ENCODE measurements at regions not wholly inside any gene's neighbourhood (a gene's known extent, or its start where the extent isn't known, plus 50 kb on each side); places are given as distances from the start of the nearest gene placed in this dataset.

DNA sequence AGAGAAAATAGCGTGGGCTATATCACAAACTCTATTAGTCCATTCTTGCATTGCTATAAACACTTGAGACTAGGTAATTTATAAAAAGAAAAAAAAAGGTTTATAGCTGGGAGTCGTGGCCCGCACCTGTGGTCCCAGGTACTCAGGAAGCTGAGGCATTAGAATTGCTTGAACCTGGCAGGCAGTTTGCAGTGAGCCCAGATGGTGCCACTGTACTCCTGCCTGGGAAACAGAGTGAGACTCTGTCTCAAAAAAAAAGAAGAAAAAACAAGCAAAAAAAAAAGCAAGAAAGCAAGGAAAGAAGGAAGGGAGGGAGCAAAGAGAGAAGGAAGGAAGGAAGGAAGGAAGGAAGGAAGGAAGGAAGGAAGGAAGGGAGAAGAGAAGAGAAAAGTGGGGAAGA lies 904.2 kb upstream of the EDIL3 start:
- no peak for DNase-seq (ENCODE audit: extremely low spot score)
- CTCF ChIA-PET: no interaction called here
- TF ChIP-seq, protein P1, sequence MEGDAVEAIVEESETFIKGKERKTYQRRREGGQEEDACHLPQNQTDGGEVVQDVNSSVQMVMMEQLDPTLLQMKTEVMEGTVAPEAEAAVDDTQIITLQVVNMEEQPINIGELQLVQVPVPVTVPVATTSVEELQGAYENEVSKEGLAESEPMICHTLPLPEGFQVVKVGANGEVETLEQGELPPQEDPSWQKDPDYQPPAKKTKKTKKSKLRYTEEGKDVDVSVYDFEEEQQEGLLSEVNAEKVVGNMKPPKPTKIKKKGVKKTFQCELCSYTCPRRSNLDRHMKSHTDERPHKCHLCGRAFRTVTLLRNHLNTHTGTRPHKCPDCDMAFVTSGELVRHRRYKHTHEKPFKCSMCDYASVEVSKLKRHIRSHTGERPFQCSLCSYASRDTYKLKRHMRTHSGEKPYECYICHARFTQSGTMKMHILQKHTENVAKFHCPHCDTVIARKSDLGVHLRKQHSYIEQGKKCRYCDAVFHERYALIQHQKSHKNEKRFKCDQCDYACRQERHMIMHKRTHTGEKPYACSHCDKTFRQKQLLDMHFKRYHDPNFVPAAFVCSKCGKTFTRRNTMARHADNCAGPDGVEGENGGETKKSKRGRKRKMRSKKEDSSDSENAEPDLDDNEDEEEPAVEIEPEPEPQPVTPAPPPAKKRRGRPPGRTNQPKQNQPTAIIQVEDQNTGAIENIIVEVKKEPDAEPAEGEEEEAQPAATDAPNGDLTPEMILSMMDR (IDR thresholded peaks at IDR 0.05; ENCODE audit: control extremely low read depth, extremely low read depth, low read depth, missing control alignments): no peak
- POLR2A ChIA-PET: no interaction called here

DNA sequence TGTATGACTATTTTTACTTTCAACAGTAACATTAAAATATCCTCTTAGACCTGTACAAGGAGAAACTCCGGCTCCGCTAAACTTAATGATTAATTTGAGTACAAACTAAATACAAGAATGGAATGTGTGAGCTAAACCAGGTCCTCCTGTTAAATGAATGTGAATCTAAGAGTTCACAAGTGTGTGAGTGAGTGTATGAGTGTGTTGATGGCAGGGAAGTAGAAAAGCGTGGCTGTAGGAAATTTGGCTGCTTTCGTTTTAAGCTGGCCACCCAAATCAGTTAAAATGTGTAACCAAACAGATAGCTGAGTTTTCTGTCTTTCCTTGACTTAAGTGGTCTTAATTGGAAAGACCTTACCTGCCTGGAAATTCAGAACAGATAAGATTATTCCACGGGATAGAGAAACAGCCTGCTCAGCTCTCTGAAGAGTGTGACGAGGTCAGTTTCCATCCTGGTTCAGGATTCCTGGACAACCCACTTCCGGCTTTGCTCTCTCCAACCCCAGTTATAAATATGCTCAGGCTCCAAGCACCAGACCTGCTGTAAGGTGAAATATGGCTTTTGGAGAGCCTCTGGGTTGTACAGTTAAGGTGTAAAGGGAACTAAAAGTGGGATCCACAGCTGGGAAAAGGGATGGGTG lies 908.6 kb upstream of the EDIL3 start:
- POLR2A ChIA-PET: no interaction called here
- CTCF ChIA-PET: no interaction called here
- no peak for DNase-seq (ENCODE audit: extremely low spot score)
- TF ChIP-seq, protein P1 (IDR thresholded peaks at IDR 0.05; ENCODE audit: control extremely low read depth, extremely low read depth, low read depth, missing control alignments): no peak

DNA sequence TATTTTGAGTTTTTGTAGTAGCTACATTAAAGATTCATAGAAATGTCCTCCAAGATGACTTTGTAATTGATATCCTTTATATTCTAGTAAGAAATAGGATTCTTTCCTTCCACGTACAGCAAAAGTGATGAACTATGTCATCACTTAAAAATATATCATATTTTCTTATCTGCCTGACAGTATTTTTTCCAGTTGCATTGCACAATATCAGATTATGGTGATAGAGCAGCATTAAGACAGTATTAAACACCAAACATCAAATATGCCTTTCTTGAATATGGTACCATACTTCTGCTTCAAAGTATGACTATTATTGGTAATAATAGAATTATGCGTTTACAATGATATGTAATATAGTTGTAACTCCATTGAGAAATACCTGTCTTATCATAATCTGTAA lies 919.8 kb upstream of the EDIL3 start:
- TF ChIP-seq, protein P1 (IDR thresholded peaks at IDR 0.05; ENCODE audit: control extremely low read depth, extremely low read depth, low read depth, missing control alignments): no peak
- DNase-seq (ENCODE audit: extremely low spot score): no peak
- CTCF ChIA-PET: no interaction called here
- POLR2A ChIA-PET: no interaction called here

DNA sequence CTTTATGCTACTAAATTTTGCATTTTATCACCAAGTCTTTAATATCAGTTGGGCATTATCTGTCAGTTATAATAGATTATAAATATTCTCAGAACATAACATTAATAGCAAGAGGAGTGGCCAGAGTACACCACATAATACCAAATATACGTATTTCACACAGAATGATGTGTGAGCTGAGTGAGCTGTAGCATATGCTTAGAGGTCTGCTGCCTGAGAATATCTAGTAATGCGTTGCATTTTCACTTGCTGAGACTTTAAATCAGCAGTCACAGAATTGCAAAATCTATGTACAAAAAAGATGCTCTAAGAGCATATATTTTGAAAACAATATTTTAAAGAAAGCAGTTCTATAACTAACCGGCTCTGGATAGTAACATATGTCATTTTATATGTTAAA lies 921.1 kb upstream of the EDIL3 start:
- TF ChIP-seq, protein P1 (IDR thresholded peaks at IDR 0.05; ENCODE audit: control extremely low read depth, extremely low read depth, low read depth, missing control alignments): no peak
- POLR2A ChIA-PET: no interaction called here
- no peak for DNase-seq (ENCODE audit: extremely low spot score)
- CTCF ChIA-PET: no interaction called here

DNA sequence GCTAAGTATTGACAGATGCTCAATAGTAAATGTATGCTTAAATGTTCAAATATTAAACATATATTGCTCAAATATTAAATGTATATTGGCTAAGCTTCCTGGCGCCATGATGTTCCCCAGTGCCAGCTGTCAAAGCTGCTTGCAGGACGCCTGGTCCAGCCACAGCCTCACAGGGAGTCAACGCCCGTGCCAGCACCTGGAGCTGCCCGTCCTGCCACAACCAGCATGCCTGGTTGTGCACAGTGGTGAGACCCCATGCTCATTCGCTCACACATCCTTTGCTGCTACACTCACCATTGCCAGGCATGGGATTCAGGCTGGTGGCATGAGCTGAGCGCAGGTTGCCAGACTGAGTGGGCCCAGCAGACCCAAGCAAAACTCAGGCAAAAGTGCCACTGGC lies 926.9 kb upstream of the EDIL3 start:
- TF ChIP-seq, protein P1 (IDR thresholded peaks at IDR 0.05; ENCODE audit: control extremely low read depth, extremely low read depth, low read depth, missing control alignments): no peak
- POLR2A ChIA-PET: no interaction called here
- DNase-seq (ENCODE audit: extremely low spot score): no peak
- CTCF ChIA-PET: no interaction called here

DNA sequence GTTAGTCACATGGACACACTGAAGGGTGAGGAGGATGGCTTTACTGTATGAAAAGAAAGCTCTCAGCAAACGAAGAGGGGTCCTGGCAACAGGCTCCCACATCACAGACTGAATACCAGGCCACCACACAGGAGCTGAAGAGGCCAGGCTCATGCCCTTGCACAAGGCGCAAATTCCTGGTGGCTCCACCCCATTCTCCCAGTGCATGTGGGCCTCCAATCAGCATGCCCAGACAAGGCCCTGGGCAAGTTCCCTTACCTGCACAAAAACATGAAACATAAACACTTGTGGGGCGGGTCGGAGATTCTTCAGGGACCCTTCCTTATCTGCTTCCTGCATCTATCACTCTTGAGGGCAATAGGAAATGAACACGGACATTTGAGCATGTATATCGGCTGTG lies 935.8 kb upstream of the EDIL3 start:
- TF ChIP-seq, protein P1 (IDR thresholded peaks at IDR 0.05; ENCODE audit: control extremely low read depth, extremely low read depth, low read depth, missing control alignments): no peak
- POLR2A ChIA-PET: no interaction called here
- CTCF ChIA-PET: no interaction called here
- DNase-seq (ENCODE audit: extremely low spot score): no peak

DNA sequence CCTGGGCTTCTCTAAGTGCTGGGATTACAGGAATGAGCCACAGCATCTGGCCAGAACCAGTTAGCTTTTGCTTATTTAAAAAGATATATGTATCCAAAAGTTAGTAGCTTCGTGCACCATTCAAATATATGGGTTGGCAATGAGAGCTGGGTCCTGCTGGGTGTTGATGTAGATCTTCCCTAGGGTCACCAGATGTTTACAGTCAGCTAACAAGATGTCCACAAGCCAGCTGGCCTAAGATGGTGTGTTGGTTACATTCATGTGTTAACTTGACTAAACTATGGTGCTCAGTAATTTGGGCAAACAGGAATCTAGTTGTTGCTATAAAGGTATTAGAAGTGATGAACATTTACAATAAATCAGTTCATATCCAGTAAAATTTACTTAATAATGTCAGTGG lies 948.6 kb upstream of the EDIL3 start:
- TF ChIP-seq, protein P1 (IDR thresholded peaks at IDR 0.05; ENCODE audit: control extremely low read depth, extremely low read depth, low read depth, missing control alignments): no peak
- POLR2A ChIA-PET: no interaction called here
- CTCF ChIA-PET: interaction anchor here (1.1 to 1.7 kb wide), 2 partner anchors 10 to 14 kb away, joined by 3 to 5 read pairs; no protein-coding TSS in a partner anchor
- DNase-seq (ENCODE audit: extremely low spot score): no peak

Data from GM10248 (cell line).